PFSK-1 (cell line): ENCODE measurements at regions not wholly inside any gene's neighbourhood (a gene's known extent, or its start where the extent isn't known, plus 50 kb on each side); places are given as distances from the start of the nearest gene placed in this dataset.

ENCODE experiments used
- POLR2AphosphoS5 ChIP-seq: IDR thresholded peaks from 2 replicates; pipeline ENCODE4 v1.6.1; 2012; ENCODE audit warnings: low read depth, mild to moderate bottlenecking, control low read depth, low read length, moderate library complexity
- REST ChIP-seq, 2 experiments: IDR thresholded peaks; 2 replicates each; pipeline versions ENCODE4 v1.6.1 to v1.8.0; 2011 to 2012; ENCODE audit warnings: low read depth in 2 of 2, low read length in 2 of 2, control low read depth in 1 of 2, inconsistent platforms in 1 of 2, mild to moderate bottlenecking in 1 of 2, moderate library complexity in 1 of 2; ENCODE audit not compliant: insufficient read depth in 1 of 2
- SIN3A ChIP-seq: IDR thresholded peaks from 2 replicates; pipeline ENCODE4 v1.6.1; 2012; ENCODE audit warnings: mild to moderate bottlenecking, low read length, moderate library complexity, borderline replicate concordance; ENCODE audit not compliant: insufficient read depth
- TAF1 ChIP-seq: IDR thresholded peaks from 2 replicates; pipeline ENCODE4 v1.6.1; 2012; ENCODE audit warnings: low read length, control low read depth, borderline replicate concordance; ENCODE audit not compliant: insufficient read depth

- TF ChIP-seq POLR2AphosphoS5: no peak
- no peak for TF ChIP-seq TAF1
- TF ChIP-seq REST (IDR thresholded peaks at IDR 0.05; ENCODE audit: insufficient read depth in 1 of 2, low read depth in 2 of 2, low read length in 2 of 2): no peak
- no peak for TF ChIP-seq SIN3A
Measured at GRCh38 chr5:126335886-126336285, 87.3 kb upstream of the GRAMD2B start.
